ENCODE measurements at regions not wholly inside any gene's neighbourhood (a gene's known extent, or its start where the extent isn't known, plus 50 kb on each side); places are given as distances from the start of the nearest gene placed in this dataset.

DNA sequence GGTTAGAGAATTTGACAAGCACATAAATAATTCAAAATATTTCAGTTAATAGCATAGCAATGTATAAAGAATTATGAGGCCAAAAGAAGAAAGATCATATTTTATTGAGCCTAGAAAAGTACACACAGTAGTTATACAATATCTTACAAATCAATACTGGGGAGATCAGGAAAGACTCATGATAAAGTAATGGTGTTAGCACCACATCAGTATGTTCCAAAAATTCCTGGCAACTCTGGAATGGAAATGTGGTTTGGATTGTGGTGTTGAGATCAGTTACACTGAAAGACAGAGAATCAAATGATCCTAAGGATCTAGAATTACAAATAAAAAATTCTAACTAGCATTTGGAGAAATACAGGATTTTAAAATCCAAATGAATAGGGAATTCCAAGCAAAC lies 420.5 kb upstream of the CNTNAP2 start:
- H3K4me1 ChIP-seq (ENCODE audit: control insufficient read depth in 5 of 5, insufficient read depth in 5 of 5, low read length in 5 of 5) = no peaks in the 10 kb centered on the region
- TF ChIP-seq, protein P1, sequence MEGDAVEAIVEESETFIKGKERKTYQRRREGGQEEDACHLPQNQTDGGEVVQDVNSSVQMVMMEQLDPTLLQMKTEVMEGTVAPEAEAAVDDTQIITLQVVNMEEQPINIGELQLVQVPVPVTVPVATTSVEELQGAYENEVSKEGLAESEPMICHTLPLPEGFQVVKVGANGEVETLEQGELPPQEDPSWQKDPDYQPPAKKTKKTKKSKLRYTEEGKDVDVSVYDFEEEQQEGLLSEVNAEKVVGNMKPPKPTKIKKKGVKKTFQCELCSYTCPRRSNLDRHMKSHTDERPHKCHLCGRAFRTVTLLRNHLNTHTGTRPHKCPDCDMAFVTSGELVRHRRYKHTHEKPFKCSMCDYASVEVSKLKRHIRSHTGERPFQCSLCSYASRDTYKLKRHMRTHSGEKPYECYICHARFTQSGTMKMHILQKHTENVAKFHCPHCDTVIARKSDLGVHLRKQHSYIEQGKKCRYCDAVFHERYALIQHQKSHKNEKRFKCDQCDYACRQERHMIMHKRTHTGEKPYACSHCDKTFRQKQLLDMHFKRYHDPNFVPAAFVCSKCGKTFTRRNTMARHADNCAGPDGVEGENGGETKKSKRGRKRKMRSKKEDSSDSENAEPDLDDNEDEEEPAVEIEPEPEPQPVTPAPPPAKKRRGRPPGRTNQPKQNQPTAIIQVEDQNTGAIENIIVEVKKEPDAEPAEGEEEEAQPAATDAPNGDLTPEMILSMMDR (IDR thresholded peaks at IDR 0.05; ENCODE audit: control extremely low read depth, extremely low read depth) = no peak
- H3K9ac ChIP-seq (ENCODE audit: insufficient read depth in 1 of 2, low read length in 2 of 2) = no peak overlapping the region
- DNase-seq (no peak), ATAC-seq (ENCODE audit: insufficient read depth, low FRiP score) (no peak)
- no peaks in the 10 kb centered on the region for H3K27me3 ChIP-seq (ENCODE audit: control insufficient read depth in 3 of 3, insufficient read depth in 3 of 3, low read length in 2 of 3)
- H3K4me3 ChIP-seq = no peak overlapping the region
- no peaks in the 10 kb centered on the region for H3K36me3 ChIP-seq (ENCODE audit: control insufficient read depth in 4 of 4, insufficient read depth in 4 of 4, low read length in 4 of 4)
- peaks cover 0 to 2% (median 0%) of the 10 kb centered on the region in 4 donors for H3K9me3 ChIP-seq (ENCODE audit: control insufficient read depth in 4 of 4, insufficient read depth in 3 of 4, low read length in 3 of 4)
- H3K27ac ChIP-seq (ENCODE audit: low read depth in 1 of 2, low read length in 1 of 2) = no peak overlapping the region

DNA sequence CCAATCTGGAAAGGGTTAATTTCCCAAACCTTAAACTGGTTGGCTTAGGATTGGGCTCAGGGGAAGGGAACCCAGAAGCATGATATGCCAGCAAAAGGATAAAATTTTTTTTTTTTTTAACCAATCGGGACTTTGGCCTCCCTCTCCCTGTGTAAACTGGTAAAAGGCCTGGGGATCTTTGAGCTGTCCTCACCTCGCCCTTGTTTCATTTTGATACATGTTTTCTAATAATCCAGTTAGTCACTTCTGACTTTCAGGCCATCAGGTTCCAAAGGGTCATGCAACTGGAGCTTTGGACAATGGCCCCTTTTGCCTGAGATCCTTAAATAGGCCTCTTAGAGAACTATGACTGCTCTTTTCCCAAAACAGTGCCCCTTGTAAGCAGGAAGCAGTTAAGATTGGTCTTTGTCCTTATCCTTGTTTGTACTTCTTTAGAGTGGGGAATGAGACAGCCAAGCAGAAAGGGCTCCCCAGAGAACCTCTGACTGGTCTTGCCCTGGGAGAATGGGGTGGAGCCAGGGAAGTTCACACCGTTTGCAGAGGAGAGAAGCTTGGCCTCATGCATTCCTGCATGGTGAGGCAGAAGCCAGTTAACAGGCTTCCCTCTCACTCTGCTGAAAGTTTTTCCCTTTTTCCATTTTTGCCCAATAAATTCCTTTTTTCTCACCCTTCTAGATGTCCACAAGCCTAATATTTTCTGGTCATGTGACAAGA lies 424.2 kb upstream of the CNTNAP2 start:
- Histone ChIP-seq H3K27me3 (ENCODE audit: control insufficient read depth in 3 of 3, insufficient read depth in 3 of 3, low read length in 2 of 3) (no peaks in the 10 kb centered on the region), H3K9me3 (ENCODE audit: control insufficient read depth in 4 of 4, insufficient read depth in 3 of 4, low read length in 3 of 4) (peaks cover 0 to 2% (median 0%) of the 10 kb centered on the region in 4 donors), H3K9ac (ENCODE audit: insufficient read depth in 1 of 2, low read length in 2 of 2) (no peak overlapping the region), H3K36me3 (ENCODE audit: control insufficient read depth in 4 of 4, insufficient read depth in 4 of 4, low read length in 4 of 4) (no peaks in the 10 kb centered on the region), H3K27ac (ENCODE audit: low read depth in 1 of 2, low read length in 1 of 2) (no peak overlapping the region), H3K4me1 (ENCODE audit: control insufficient read depth in 5 of 5, insufficient read depth in 5 of 5, low read length in 5 of 5) (no peaks in the 10 kb centered on the region), H3K4me3 (no peak overlapping the region)
- TF ChIP-seq, protein P1 (IDR thresholded peaks at IDR 0.05; ENCODE audit: control extremely low read depth, extremely low read depth) = no peak
- ATAC-seq (ENCODE audit: insufficient read depth, low FRiP score) (no peak), DNase-seq (no peak)
- WGBS, 2 donors = 49 to 56% methylated on average over 3 of the region's 3 CpGs

DNA sequence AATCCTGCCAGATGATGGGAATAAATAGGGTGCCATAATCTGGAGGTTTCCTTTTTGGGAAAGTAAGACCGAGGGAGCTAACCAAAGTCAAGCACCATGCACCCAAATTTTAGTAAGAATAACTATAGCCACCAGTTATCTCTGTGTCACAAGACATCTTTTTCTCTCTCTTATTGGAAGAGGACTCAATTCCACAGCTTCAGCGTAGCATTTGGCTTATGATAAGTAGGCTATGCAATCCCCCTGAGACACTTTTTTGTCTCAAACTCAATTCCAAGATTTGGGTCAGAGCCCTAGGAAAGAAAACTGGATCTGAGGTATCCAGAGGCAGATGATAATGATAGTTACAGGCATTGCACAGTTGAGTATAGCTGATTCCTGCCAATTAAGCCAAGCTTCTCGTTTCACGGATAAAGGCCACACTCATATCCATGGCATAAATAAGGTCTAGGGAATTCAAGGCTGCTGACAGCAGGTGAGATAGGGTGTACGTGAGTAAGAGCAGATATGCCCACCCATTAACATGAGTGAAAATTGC lies 425.2 kb upstream of the CNTNAP2 start:
- H3K4me1 ChIP-seq (ENCODE audit: control insufficient read depth in 5 of 5, insufficient read depth in 5 of 5, low read length in 5 of 5) = no peaks in the 10 kb centered on the region
- no peak overlapping the region for H3K9ac ChIP-seq (ENCODE audit: insufficient read depth in 1 of 2, low read length in 2 of 2)
- DNase-seq = no peak
- H3K36me3 ChIP-seq (ENCODE audit: control insufficient read depth in 4 of 4, insufficient read depth in 4 of 4, low read length in 4 of 4) = no peaks in the 10 kb centered on the region
- no peak for ATAC-seq (ENCODE audit: insufficient read depth, low FRiP score)
- WGBS, 2 donors = 87 to 89% methylated on average over 5 of the region's 5 CpGs
- H3K27ac ChIP-seq (ENCODE audit: low read depth in 1 of 2, low read length in 1 of 2) = no peak overlapping the region
- no peak overlapping the region for H3K4me3 ChIP-seq
- peaks cover 0 to 3% (median 0%) of the 10 kb centered on the region in 4 donors for H3K9me3 ChIP-seq (ENCODE audit: control insufficient read depth in 4 of 4, insufficient read depth in 3 of 4, low read length in 3 of 4)
- H3K27me3 ChIP-seq (ENCODE audit: control insufficient read depth in 3 of 3, insufficient read depth in 3 of 3, low read length in 2 of 3) = no peaks in the 10 kb centered on the region
- TF ChIP-seq, protein P1 (IDR thresholded peaks at IDR 0.05; ENCODE audit: control extremely low read depth, extremely low read depth) = no peak

Data from lung (tissue), 11 donors.